Liver (tissue), 8 donors: ENCODE measurements at regions not wholly inside any gene's neighbourhood (a gene's known extent, or its start where the extent isn't known, plus 50 kb on each side); places are given as distances from the start of the nearest gene placed in this dataset.

Source experiments
- DNase-seq: peaks from one replicate; pipeline ENCODE4 v3.0.0-alpha.2; 2017; ENCODE audit warnings: low spot score
- H3K27ac ChIP-seq, 2 donors: one replicate each; pipeline ENCODE4 v1.7.0; 2013; ENCODE audit warnings: inconsistent platforms in 2 of 2, low read length in 2 of 2, control low read depth in 1 of 2, low read depth in 1 of 2, mild to moderate bottlenecking in 1 of 2
- H3K27me3 ChIP-seq, 4 donors: one replicate each; pipeline versions ENCODE4 v1.6.1 to v1.7.0; 2013; ENCODE audit warnings: low read length in 3 of 4, inconsistent platforms in 1 of 4, mild to moderate bottlenecking in 1 of 4, moderate library complexity in 1 of 4; ENCODE audit not compliant: control insufficient read depth in 4 of 4, insufficient read depth in 4 of 4
- H3K36me3 ChIP-seq, 4 donors: one replicate each; pipeline versions ENCODE4 v1.6.1 to v1.7.0; 2013; ENCODE audit warnings: low read length in 3 of 4, mild to moderate bottlenecking in 3 of 4, low read depth in 1 of 4, moderate library complexity in 1 of 4; ENCODE audit not compliant: control insufficient read depth in 4 of 4, insufficient read depth in 3 of 4
- H3K4me1 ChIP-seq, 4 donors: one replicate each; pipeline versions ENCODE4 v1.6.1 to v1.7.0; 2013; ENCODE audit warnings: low read length in 3 of 4, mild to moderate bottlenecking in 3 of 4, moderate library complexity in 1 of 4; ENCODE audit not compliant: control insufficient read depth in 4 of 4, insufficient read depth in 4 of 4
- H3K4me3 ChIP-seq, 3 donors: one replicate each; pipeline versions ENCODE4 v1.6.1 to v1.7.0; 2013; ENCODE audit warnings: low read length in 3 of 3, control low read depth in 1 of 3, low read depth in 1 of 3, mild to moderate bottlenecking in 1 of 3
- H3K9ac ChIP-seq, 2 donors: one replicate each; pipeline ENCODE4 v1.7.0; 2013; ENCODE audit warnings: low read length in 2 of 2, mild to moderate bottlenecking in 2 of 2, moderate library complexity in 2 of 2, control low read depth in 1 of 2, low read depth in 1 of 2
- H3K9me3 ChIP-seq, 4 donors: one replicate each; pipeline versions ENCODE4 v1.6.1 to v1.7.0; 2013; ENCODE audit warnings: low read length in 3 of 4; ENCODE audit not compliant: control insufficient read depth in 4 of 4
- CTCF ChIP-seq: fragments of 150-350 bp; IDR thresholded peaks from 2 replicates; pipeline ENCODE4 v1.5.1; 2017; ENCODE audit warnings: improper control_type of control experiment, low read depth, low read length; ENCODE audit not compliant: missing input control
- EGR1 ChIP-seq, 2 donors: IDR thresholded peaks; 2 replicates each; pipeline ENCODE4 v1.6.1; 2016 to 2018; ENCODE audit warnings: antibody characterized with exemption in 2 of 2, low read depth in 2 of 2
- FOXA1 ChIP-seq: IDR thresholded peaks from 2 replicates; pipeline ENCODE4 v1.6.1; 2016; ENCODE audit warnings: antibody characterized with exemption
- FOXA2 ChIP-seq: IDR thresholded peaks from 2 replicates; pipeline ENCODE4 v1.6.1; 2016; ENCODE audit warnings: antibody characterized with exemption
- HNF4A ChIP-seq, 2 donors: conservative IDR thresholded peaks; 2 replicates each; pipeline ENCODE4 v1.6.1; 2016; ENCODE audit warnings: antibody characterized with exemption in 2 of 2, mild to moderate bottlenecking in 2 of 2
- HNF4G ChIP-seq: IDR thresholded peaks from 2 replicates; pipeline ENCODE4 v1.6.1; 2016; ENCODE audit warnings: antibody characterized with exemption
- MAX ChIP-seq: IDR thresholded peaks from 2 replicates; pipeline ENCODE4 v1.6.1; 2016; ENCODE audit warnings: antibody characterized with exemption
- NR2F2 ChIP-seq: IDR thresholded peaks from 2 replicates; pipeline ENCODE4 v1.6.1; 2016; ENCODE audit warnings: antibody characterized with exemption
- RAD21 ChIP-seq, 2 donors: IDR thresholded peaks; 2 replicates each; pipeline ENCODE4 v1.6.1; 2016; ENCODE audit warnings: antibody characterized with exemption in 2 of 2, mild to moderate bottlenecking in 2 of 2
- REST ChIP-seq: IDR thresholded peaks from 2 replicates; pipeline ENCODE4 v1.6.1; 2016; ENCODE audit warnings: antibody characterized with exemption, mild to moderate bottlenecking
- RXRA ChIP-seq, 2 donors: IDR thresholded peaks; 2 replicates each; pipeline ENCODE4 v1.6.1; 2017 to 2018; ENCODE audit warnings: antibody characterized with exemption in 2 of 2, mild to moderate bottlenecking in 1 of 2
- SP1 ChIP-seq: IDR thresholded peaks from 2 replicates; pipeline ENCODE4 v1.6.1; 2018; ENCODE audit warnings: antibody characterized with exemption, mild to moderate bottlenecking
- TAF1 ChIP-seq: conservative IDR thresholded peaks from 2 replicates; pipeline ENCODE4 v1.6.1; 2016; ENCODE audit warnings: antibody characterized with exemption, mild to moderate bottlenecking
- YY1 ChIP-seq: IDR thresholded peaks from 2 replicates; pipeline ENCODE4 v1.6.1; 2016; ENCODE audit warnings: antibody characterized with exemption, mild to moderate bottlenecking
- WGBS: extraction: QIAGEN DNeasy Blood & Tissue Kit; methylation state at CpG from one replicate; pipeline ENCODE4 v1.1.7; 2013; 5-methylcytosine and 5-hydroxymethylcytosine counted together
- TF ChIP-seq, protein P1 (sequence below): IDR thresholded peaks from 2 replicates; pipeline ENCODE4 v1.6.1; 2016; ENCODE audit warnings: antibody characterized with exemption
- TF ChIP-seq, protein P2 (sequence below): IDR thresholded peaks from 2 replicates; pipeline ENCODE4 v1.6.1; 2016; ENCODE audit warnings: antibody characterized with exemption
- donor health status: healthy.
- donor health status: healthy.
- donor health status: healthy.
- donor health status: healthy.
- donor health status: healthy.

GRCh38 chr2:5781679-5782078, 89.5 kb downstream of the SOX11 start:
- no peak for DNase-seq
- no peak overlapping the region for H3K9ac ChIP-seq
- H3K27ac ChIP-seq: no peak overlapping the region
- no peaks in the 10 kb centered on the region for H3K27me3 ChIP-seq
- 82% methylated on average over 14 of the region's 14 CpGs for WGBS
- no peaks in the 10 kb centered on the region for H3K4me1 ChIP-seq
- no peaks in the 10 kb centered on the region for H3K36me3 ChIP-seq
- no peak overlapping the region for H3K4me3 ChIP-seq
- peaks cover 0 to 1% (median under 1%) of the 10 kb centered on the region in 4 donors for H3K9me3 ChIP-seq
- TF ChIP-seq REST (no peak), YY1 (no peak)

GRCh38 chr2:5782103-5782502, 89.9 kb downstream of the SOX11 start:
- TF ChIP-seq, protein P1, sequence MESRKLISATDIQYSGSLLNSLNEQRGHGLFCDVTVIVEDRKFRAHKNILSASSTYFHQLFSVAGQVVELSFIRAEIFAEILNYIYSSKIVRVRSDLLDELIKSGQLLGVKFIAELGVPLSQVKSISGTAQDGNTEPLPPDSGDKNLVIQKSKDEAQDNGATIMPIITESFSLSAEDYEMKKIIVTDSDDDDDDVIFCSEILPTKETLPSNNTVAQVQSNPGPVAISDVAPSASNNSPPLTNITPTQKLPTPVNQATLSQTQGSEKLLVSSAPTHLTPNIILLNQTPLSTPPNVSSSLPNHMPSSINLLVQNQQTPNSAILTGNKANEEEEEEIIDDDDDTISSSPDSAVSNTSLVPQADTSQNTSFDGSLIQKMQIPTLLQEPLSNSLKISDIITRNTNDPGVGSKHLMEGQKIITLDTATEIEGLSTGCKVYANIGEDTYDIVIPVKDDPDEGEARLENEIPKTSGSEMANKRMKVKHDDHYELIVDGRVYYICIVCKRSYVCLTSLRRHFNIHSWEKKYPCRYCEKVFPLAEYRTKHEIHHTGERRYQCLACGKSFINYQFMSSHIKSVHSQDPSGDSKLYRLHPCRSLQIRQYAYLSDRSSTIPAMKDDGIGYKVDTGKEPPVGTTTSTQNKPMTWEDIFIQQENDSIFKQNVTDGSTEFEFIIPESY: no peak
- TF ChIP-seq, protein P2, sequence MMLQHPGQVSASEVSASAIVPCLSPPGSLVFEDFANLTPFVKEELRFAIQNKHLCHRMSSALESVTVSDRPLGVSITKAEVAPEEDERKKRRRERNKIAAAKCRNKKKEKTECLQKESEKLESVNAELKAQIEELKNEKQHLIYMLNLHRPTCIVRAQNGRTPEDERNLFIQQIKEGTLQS: no peak
- TF ChIP-seq EGR1 (IDR thresholded peaks at IDR 0.05; ENCODE audit: low read depth in 2 of 2): no peak
- TF ChIP-seq FOXA2: no peak
- no peak for TF ChIP-seq RXRA (IDR thresholded peaks at IDR 0.05)
- TF ChIP-seq HNF4G: no peak
- no peak for TF ChIP-seq REST
- no peak for TF ChIP-seq TAF1
- no peak for TF ChIP-seq HNF4A (conservative IDR thresholded peaks at IDR 0.05)
- no peak for TF ChIP-seq FOXA1
- TF ChIP-seq MAX: no peak
- no peak for TF ChIP-seq NR2F2
- TF ChIP-seq CTCF: no peak
- no peak for TF ChIP-seq RAD21 (IDR thresholded peaks at IDR 0.05)
- no peak for TF ChIP-seq SP1
- WGBS: 78% methylated on average over 6 of the region's 6 CpGs
- DNase-seq: no peak
- Histone ChIP-seq H3K9me3 (peaks cover 0 to 2% (median under 1%) of the 10 kb centered on the region in 4 donors), H3K4me1 (no peaks in the 10 kb centered on the region), H3K27ac (no peak overlapping the region), H3K27me3 (no peaks in the 10 kb centered on the region), H3K9ac (no peak overlapping the region), H3K36me3 (no peaks in the 10 kb centered on the region), H3K4me3 (no peak overlapping the region)
